GM21786 (cell line): ENCODE measurements at regions not wholly inside any gene's neighbourhood (a gene's known extent, or its start where the extent isn't known, plus 50 kb on each side); places are given as distances from the start of the nearest gene placed in this dataset.

Experiments
- ATAC-seq: cut with Tn5 transposase; IDR thresholded peaks from one replicate; pipeline ENCODE4 v1.9.1; 2021; ENCODE audit not compliant: unreplicated experiment

DNA sequence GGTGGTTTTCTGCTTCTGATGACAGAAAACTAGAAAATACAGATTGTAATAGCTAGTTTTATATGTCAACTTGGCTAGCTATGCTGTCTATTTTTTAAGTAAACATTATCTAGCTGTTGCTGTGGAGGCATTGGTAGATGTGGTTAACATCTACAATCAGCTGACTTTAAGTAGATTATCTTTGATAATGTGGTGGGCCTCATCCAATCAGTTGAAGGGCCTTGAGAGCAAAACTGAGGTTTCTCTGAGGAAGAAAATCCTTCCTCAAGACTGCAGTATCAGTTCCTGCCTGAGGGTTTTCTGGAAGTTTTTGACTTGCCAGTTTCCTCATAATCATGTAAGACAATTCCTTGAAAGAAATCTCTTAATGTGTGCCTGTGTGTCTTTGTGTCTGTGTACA is 75.9 kb upstream of the SPHKAP start:
- ATAC-seq: no peak

DNA sequence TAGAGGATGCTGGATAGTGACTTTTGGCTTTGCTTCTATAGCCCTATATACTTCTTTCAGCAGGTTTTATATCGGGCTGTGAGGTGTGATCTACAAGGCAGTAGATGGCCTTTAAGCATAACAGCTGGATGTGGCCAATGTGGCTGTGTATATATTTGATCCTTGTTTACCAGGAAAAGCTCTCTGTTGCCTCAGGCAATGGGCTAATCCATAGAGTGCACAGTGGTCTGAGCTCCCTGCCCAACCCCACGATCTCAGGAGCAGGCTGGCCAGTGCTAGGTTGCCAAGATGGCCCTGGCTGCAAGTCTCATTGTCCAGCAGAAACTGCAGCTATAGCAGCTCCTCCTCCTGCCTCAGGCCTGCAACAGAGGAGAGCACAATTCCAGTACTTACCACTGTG is 72.3 kb upstream of the SPHKAP start:
- no peak for ATAC-seq

DNA sequence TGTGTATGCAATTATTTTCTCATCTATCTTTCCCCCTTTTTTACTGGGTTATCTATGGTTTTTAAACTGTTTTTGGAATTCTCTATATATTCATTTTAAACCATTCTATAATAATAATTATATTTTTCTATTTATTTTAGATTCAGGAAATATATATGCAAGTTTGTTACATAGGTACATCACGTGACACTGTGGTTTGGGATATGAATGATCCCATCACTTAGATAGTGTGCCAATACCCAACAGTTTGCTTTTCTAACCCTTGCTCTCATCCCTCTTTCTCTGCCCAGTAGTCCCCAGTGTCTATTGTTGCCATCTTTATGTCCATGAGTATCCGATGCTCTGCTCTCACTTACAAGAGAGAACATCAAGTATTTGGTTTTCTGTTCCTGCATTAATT is 65.8 kb upstream of the SPHKAP start:
- no peak for ATAC-seq

DNA sequence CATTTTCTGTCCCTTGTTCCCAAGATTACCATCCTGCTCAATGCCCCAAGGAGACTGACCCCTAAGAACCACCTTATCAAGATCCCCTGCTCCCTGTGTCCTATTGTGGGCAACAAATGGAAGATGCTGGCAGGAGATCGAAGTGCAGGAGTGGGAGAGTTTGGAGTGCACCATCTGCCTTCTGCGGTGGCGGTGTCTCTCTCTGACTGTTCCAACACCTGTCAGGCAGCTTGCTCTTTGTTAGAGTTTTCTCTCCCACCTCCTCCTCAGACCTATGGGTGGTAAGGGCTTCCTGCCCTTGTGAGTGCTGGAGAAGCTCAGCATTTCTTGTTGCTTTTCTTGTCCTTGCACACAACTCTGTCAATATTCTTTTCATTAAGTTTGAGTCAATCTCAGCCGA is 64.1 kb upstream of the SPHKAP start:
- no peak for ATAC-seq

DNA sequence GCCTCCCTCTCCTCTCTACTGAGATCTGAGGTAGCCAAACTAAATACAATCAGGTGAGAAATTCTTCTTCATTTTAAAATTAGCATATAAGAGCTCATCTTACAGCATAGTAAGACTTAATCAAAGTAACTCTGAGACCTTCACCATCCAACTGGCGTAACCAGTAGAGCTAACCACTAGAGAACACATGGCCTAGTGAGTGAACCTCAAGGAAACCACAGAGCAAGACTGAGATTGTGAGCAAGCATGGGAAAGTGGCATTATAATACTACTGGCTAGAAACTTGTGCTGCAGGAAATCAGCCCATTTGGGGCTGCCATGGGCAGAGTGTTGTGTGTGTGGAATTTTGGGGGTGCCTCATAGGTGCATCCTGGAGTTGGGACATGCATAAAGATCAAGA is 61.1 kb upstream of the SPHKAP start:
- no peak for ATAC-seq

DNA sequence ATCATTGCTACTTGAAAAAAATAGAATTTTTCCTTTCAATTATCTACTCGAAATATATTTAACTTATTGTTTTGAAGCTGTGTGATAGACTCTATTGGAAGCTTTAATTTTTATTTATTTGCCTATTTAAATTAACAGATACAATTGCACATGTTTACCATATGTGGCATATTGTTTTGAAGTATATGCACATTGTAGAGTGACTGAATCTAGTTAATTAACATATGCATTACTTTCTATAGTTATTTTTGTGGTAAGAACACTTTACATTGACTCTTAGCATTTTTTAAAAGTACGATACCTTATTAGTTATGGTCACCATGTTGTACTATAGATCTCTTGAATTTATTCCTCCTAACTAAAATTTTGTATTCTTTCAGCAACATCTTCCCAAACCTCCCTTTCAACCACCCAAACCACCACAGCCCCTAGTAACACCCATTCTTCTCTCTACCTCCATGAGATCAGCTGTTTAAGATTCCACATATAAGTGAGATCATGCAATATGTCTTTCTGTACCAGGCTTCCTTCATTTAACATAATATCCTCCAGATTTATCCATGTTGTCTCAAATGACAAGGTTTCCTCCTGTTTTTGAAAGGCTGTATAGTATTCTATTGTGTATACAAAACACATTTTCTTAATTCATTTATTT is 58.5 kb upstream of the SPHKAP start:
- no peak for ATAC-seq

DNA sequence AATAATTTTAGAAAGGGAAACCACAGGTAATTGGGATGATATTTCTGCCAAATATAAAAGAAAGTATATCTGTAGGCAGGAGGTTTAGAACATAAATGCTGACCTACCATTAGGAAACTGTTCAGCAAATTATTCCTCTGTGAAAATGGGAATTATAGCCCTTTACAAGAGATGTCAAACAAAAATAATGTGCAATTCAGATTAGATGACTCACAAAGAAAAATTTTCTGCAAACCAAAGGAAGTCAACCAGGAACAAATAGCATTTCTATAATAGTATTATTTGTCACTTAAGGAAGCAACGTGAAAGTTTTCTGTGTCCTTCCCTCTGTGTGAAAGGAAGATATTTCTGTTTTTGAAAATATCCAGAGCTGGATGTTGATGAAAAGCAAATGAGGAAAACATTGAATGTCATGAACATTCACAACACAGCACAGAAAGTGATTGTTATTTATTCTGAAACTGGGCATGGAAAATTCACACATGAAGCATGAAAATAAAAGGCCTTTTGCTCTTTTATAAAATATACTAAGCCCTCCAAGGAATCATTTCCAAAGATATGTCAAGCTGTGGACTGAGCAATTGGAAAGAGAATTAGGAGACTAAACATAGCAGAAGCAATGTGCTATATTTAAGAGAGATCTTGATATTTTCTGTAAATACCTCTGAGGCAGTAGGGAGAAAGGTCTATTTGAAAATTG is 57.9 kb upstream of the SPHKAP start:
- no peak for ATAC-seq
